ENCODE measurements at regions not wholly inside any gene's neighbourhood (a gene's known extent, or its start where the extent isn't known, plus 50 kb on each side); places are given as distances from the start of the nearest gene placed in this dataset.

DNA sequence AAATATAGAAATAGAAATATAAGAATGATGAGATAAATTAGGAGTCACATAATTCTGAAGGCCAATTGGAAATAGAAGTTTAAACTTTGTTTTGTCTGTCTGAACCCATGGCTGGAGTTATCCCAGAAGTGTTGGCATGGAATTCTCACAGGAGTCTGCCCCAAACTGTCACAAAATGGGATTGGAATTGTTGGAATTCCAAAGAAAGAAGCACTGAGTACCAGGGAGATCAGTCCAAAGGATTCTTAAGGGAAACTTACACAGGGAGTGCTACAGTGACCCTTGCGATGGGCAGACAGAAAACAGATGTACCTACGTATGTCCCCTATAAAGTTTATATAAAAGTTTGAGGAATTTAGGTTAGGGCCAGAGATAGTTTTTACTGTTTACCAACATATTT, 1607.7 kb downstream of the ARAP2 start:
- H3K27ac ChIP-seq: no peak overlapping the region
- H3K4me3 ChIP-seq: no peak overlapping the region
- H3K36me3 ChIP-seq: no peaks in the 10 kb centered on the region
- no peaks in the 10 kb centered on the region for H3K4me1 ChIP-seq
- TF ChIP-seq POLR2A (IDR thresholded peaks at IDR 0.05) (no peak), POLR2AphosphoS5 (IDR thresholded peaks at IDR 0.05) (no peak)
- TF ChIP-seq, protein P1, sequence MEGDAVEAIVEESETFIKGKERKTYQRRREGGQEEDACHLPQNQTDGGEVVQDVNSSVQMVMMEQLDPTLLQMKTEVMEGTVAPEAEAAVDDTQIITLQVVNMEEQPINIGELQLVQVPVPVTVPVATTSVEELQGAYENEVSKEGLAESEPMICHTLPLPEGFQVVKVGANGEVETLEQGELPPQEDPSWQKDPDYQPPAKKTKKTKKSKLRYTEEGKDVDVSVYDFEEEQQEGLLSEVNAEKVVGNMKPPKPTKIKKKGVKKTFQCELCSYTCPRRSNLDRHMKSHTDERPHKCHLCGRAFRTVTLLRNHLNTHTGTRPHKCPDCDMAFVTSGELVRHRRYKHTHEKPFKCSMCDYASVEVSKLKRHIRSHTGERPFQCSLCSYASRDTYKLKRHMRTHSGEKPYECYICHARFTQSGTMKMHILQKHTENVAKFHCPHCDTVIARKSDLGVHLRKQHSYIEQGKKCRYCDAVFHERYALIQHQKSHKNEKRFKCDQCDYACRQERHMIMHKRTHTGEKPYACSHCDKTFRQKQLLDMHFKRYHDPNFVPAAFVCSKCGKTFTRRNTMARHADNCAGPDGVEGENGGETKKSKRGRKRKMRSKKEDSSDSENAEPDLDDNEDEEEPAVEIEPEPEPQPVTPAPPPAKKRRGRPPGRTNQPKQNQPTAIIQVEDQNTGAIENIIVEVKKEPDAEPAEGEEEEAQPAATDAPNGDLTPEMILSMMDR (IDR thresholded peaks at IDR 0.05): no peak
- no peak for DNase-seq (ENCODE audit: low spot score in 2 of 2)
- intact Hi-C loops (cut with DNase I; ENCODE audit: low total_unique reads): no loop called here
- H3K27me3 ChIP-seq: no peaks in the 10 kb centered on the region
- H3K9me3 ChIP-seq: peaks cover 0 to 23% of the 10 kb centered on the region in 2 donors

DNA sequence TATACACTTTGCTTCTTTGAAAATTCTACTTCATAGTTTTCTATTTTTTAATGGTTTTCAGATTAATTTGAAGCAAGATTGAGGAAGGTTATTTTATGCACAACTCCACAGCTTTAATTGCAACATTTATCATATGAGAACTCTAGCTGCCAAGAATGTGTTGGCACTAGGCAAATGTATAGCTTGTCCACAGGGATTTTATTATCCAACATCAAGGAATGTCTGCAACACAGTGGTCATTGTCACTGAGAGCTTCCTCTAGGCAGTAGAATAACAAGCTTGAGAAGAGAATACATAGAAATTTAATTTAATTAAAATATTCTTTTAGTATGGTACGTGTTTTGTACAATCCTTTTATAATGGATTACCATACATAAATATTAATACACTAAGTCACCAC, 1600.8 kb downstream of the ARAP2 start:
- Histone ChIP-seq H3K9me3 (peaks cover 0 to 22% of the 10 kb centered on the region in 2 donors), H3K27ac (no peak overlapping the region), H3K4me1 (no peaks in the 10 kb centered on the region), H3K27me3 (no peaks in the 10 kb centered on the region), H3K36me3 (no peaks in the 10 kb centered on the region), H3K4me3 (no peak overlapping the region)
- intact Hi-C loops (cut with DNase I; ENCODE audit: low total_unique reads): no loop called here
- DNase-seq (ENCODE audit: low spot score in 2 of 2): no peak
- no peak for TF ChIP-seq POLR2AphosphoS5 (IDR thresholded peaks at IDR 0.05)
- no peak for TF ChIP-seq POLR2A (IDR thresholded peaks at IDR 0.05)
- TF ChIP-seq, protein P1 (IDR thresholded peaks at IDR 0.05): no peak

DNA sequence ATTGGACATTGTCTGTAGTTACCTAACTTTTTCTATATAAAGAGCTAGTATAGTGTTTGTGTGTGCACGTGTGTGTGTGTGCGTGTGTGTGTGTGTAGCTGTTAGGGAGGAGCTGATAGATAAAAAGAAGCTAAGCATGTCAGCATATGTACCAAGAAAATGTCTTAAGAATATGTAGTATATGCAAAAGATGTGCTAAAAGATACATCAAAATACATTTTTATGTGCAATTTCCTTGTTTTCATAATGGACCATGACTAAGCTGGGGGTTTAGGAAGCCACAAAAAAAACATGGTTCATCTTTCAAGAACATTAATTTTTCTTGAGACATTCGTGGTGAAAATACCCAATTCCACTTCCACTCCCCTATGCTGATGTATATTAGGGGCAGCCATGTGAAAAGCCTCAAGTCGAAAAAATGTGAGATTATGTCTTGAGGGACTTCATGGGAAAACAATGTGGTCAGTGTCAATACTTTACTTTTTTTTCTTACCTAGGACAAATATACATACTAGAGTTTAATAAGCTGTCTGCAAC, 1599.7 kb downstream of the ARAP2 start:
- DNase-seq (ENCODE audit: low spot score in 2 of 2): no peak
- no peaks in the 10 kb centered on the region for H3K4me1 ChIP-seq
- intact Hi-C loops (cut with DNase I; ENCODE audit: low total_unique reads): no loop called here
- no peak overlapping the region for H3K27ac ChIP-seq
- H3K36me3 ChIP-seq: no peaks in the 10 kb centered on the region
- H3K4me3 ChIP-seq: no peak overlapping the region
- H3K9me3 ChIP-seq: peaks cover 0 to 22% of the 10 kb centered on the region in 2 donors
- no peaks in the 10 kb centered on the region for H3K27me3 ChIP-seq
- no peak for TF ChIP-seq POLR2A (IDR thresholded peaks at IDR 0.05)
- TF ChIP-seq, protein P1 (IDR thresholded peaks at IDR 0.05): no peak
- no peak for TF ChIP-seq POLR2AphosphoS5 (IDR thresholded peaks at IDR 0.05)

DNA sequence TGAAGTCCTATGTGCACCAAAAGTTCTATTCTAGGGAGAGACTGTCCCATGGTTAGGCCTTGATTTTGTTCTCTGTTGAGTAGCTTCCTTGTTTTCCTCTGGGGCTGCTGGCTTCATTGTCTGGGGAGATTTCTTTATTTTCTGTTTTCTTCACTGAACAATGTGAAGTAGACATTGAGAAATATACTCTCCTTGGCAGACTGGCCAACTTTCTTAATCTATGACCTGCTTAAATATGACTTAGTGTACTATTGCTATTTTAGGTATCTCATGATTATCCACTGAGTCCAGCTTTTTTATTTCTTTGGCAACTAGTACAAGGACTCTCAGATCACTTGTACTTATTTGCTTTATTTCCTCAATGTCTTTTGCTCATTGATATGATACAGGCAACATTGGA, 1594.6 kb downstream of the ARAP2 start:
- Histone ChIP-seq H3K27me3 (no peaks in the 10 kb centered on the region), H3K9me3 (no peaks in the 10 kb centered on the region), H3K36me3 (no peaks in the 10 kb centered on the region), H3K4me1 (no peaks in the 10 kb centered on the region), H3K27ac (no peak overlapping the region), H3K4me3 (no peak overlapping the region)
- TF ChIP-seq, protein P1 (IDR thresholded peaks at IDR 0.05): no peak
- no peak for TF ChIP-seq POLR2AphosphoS5 (IDR thresholded peaks at IDR 0.05)
- TF ChIP-seq POLR2A (IDR thresholded peaks at IDR 0.05): no peak
- no peak for DNase-seq (ENCODE audit: low spot score in 2 of 2)
- intact Hi-C loops (cut with DNase I; ENCODE audit: low total_unique reads): no loop called here

DNA sequence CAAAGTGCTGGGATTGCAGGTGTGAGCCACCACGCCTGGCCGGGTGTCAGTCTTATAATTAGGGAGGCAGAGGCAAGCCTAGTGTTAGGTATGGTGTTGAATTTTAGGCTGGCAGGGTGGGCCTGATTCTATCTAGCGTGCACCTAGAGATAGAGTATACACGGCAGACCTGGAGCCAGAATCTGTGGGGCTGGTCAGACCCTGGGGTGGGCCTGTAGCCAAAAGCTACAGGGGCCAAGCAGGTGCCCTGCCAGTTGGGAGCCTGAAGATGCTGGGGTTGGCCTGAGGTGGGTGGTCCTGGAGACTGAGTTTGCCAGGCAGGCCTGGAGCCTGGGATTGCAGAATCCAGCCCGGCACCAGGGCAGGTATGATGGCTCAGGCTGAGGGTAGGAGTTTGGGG, 1580.3 kb downstream of the ARAP2 start:
- no peaks in the 10 kb centered on the region for H3K36me3 ChIP-seq
- no peaks in the 10 kb centered on the region for H3K9me3 ChIP-seq
- intact Hi-C loops (cut with DNase I; ENCODE audit: low total_unique reads): no loop called here
- TF ChIP-seq POLR2AphosphoS5 (IDR thresholded peaks at IDR 0.05) (no peak), POLR2A (IDR thresholded peaks at IDR 0.05) (no peak)
- TF ChIP-seq, protein P1 (IDR thresholded peaks at IDR 0.05): no peak
- no peaks in the 10 kb centered on the region for H3K4me1 ChIP-seq
- no peak overlapping the region for H3K27ac ChIP-seq
- H3K27me3 ChIP-seq: no peaks in the 10 kb centered on the region
- DNase-seq (ENCODE audit: low spot score in 2 of 2): no peak
- no peak overlapping the region for H3K4me3 ChIP-seq
